C4-2B (cell line): ENCODE measurements at regions not wholly inside any gene's neighbourhood (a gene's known extent, or its start where the extent isn't known, plus 50 kb on each side); places are given as distances from the start of the nearest gene placed in this dataset.
A peak's percentile ranks its signal among the peaks of the same experiment; 100 is the strongest.

Experiments used
- H3K27ac ChIP-seq: fragments of 450-650 bp; 2 replicates; pipeline ENCODE4 v1.5.1; 2017
- CTCF ChIP-seq: fragments of 450-650 bp; conservative IDR thresholded peaks from 2 replicates; pipeline ENCODE4 v1.5.1; 2017; ENCODE audit warnings: mild to moderate bottlenecking
- ZFX ChIP-seq: fragments of 450-650 bp; IDR thresholded peaks from 2 replicates; pipeline ENCODE4 v1.6.1; 2017

DNA sequence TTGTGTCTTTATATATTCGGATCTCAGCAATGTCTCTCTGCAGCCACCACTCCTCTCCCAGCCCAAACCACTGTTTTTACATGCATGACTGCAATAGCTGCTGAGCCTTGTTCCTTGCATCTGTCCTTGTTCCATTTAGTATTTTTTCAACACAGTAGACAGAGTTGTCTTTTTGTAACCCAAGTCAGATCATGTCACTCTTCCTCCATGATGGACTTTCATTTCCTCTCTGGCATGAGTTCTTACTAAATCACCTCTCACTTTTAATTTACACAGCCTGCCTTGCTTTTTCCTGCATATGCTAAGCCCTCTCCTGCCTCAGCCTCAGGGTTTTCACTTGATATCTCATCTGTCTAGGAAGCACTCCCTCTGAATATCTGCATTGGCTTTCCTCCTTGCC, 353.2 kb downstream of the HGF start:
- H3K27ac ChIP-seq: no peak overlapping the region; the same call in 1 of the 2 replicates
- TF ChIP-seq CTCF (no peak), ZFX (no peak)

DNA sequence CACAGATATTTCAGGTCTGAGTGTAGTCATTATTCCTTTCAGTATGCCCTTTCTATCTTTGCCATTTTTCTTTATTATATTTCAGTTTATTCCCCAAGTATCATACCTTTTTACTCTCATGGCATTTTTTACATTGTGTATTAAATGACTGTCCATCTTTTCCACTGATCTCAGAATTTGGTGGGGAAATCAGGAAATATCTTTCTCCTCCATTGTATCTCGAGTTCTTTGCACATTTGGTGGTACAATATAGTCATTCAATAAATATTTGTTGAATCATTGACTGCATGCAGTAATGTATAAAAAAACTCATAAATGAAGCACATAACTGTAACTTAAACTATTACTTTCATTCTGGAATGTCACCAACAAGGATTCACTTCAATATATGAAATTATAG, 354.7 kb downstream of the HGF start:
- H3K27ac ChIP-seq: no peak overlapping the region
- TF ChIP-seq ZFX (no peak), CTCF (no peak)

DNA sequence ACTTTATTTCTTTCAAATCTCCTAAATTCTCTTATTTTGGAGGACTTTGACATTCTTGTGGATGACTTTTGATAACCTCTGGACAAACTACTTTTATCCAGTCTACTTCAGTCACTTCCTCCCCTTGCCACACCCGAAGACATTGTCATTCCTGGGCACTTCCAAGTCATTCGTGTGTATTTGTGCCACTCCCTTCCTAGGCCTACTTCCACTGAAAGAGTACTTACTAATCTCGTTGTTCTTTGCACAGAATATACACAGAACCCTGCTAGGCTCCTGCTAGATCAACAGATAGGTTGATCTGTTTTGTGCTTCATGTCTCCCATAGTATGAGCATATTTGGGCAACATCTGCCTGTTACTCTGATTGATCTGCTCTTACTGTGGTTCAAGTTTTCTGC, 355.4 kb downstream of the HGF start:
- H3K27ac ChIP-seq: no peak overlapping the region
- TF ChIP-seq ZFX (no peak), CTCF (no peak)

DNA sequence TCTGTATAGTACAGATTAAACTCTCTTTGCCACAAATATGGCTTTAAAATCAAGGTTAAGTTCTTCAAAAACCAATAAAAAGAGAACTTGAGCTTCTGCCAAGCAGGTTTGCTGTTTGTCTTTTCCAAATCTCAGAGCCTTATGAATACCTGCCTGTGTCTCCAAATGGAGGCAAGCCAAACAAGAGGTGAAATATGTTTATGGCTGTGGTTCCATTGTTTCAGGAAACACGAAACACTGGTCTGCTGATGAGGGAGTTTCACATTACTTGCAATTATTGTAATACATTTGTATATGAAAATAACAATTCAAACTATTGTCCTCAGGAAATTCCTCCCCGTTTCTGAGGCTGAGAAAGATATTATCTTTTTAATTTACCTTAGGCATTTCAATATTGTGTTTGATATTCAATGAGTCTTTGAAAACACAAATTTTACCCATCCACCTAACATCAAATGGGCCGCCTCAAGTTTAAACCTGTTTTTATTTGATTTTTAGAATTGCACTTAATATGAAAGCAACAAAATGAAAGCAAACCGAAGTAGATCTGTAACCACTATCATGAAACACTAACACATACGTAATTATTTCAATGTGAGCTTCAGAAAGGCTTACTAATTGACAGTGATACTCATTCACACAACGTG, 359.3 kb downstream of the HGF start:
- peak overlapping the region; percentile 56; the same call in 1 of the 2 replicates for H3K27ac ChIP-seq

DNA sequence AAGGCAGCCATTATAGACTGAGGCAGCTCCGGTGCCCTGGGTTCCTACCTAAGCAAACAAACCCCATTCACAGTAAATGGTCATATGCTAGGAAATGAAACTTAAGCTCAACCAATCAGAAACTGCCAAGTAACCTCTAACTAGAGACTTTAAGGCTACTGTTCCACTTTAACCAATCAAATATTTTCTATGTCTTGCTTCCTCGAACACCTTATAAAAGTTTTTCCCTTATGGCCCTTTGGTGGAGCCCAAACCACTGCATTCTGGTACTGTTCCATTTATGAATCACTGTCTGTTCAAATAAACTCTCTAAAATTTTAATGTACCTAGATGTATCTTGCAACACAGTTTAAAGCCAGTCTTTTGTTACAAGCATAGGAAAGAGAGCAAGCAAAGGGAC, 361.1 kb downstream of the HGF start:
- TF ChIP-seq CTCF: no peak
- no peak for TF ChIP-seq ZFX
- H3K27ac ChIP-seq: no peak overlapping the region

More for the DNA sequence above, 359.3 kb downstream of the HGF start:
- TF ChIP-seq CTCF (no peak), ZFX (no peak)

GRCh38 chr7:81407094-81407493, 362.8 kb downstream of the HGF start:
- TF ChIP-seq ZFX (no peak), CTCF (no peak)
- H3K27ac ChIP-seq: no peak overlapping the region

- H3K27ac ChIP-seq: no peak overlapping the region
- TF ChIP-seq ZFX: no peak
- TF ChIP-seq CTCF: no peak
These were observed 365.2 kb downstream of the HGF start for GRCh38 chr7:81404669-81405068.
